Left forelimb (tissue), 1 donor: ENCODE measurements at regions not wholly inside any gene's neighbourhood (a gene's known extent, or its start where the extent isn't known, plus 50 kb on each side); places are given as distances from the start of the nearest gene placed in this dataset.

Source experiments
- DNase-seq: peaks from one replicate; pipeline ENCODE4 v3.0.0-alpha.2; 2018; ENCODE audit warnings: low spot score

DNA sequence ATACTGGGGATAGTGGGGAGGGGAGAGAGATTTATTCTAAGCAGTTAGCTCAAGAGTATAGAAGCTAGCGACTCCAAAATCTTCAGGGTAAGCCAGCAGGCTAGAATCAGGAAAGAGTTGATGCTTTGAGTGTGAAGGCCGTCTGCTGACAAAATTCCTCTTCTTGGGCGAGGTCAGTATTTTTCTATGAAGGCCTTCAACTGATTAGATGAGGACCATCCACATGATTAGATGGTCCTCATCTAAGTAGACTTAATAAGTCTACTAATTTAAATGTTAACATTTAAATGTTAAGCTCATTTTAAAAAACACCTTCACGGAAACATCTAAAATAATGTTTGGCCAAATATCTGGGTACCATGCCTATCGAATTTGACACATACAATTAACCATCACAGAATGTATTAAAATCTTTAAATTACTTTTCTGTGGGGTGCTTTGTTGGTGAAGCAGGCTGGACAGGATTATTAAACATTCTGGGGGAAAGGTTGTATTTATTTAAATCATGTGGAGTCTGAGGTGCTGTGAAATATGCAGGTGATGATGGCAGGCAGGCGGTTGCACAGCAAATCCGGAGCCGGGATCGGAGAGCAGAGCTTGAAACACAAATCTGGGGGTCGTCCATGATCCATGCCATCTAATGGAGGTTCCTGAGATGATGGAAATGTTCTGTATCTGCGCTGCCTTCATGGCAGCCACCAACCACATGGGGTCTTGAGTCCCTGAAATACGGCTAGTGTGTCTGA, 49.8 kb upstream of the ADORA2B start:
- no peak for DNase-seq
